ENCODE measurements at regions not wholly inside any gene's neighbourhood (a gene's known extent, or its start where the extent isn't known, plus 50 kb on each side); places are given as distances from the start of the nearest gene placed in this dataset.

- TF ChIP-seq, protein P1, sequence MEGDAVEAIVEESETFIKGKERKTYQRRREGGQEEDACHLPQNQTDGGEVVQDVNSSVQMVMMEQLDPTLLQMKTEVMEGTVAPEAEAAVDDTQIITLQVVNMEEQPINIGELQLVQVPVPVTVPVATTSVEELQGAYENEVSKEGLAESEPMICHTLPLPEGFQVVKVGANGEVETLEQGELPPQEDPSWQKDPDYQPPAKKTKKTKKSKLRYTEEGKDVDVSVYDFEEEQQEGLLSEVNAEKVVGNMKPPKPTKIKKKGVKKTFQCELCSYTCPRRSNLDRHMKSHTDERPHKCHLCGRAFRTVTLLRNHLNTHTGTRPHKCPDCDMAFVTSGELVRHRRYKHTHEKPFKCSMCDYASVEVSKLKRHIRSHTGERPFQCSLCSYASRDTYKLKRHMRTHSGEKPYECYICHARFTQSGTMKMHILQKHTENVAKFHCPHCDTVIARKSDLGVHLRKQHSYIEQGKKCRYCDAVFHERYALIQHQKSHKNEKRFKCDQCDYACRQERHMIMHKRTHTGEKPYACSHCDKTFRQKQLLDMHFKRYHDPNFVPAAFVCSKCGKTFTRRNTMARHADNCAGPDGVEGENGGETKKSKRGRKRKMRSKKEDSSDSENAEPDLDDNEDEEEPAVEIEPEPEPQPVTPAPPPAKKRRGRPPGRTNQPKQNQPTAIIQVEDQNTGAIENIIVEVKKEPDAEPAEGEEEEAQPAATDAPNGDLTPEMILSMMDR (IDR thresholded peaks at IDR 0.05): no peak
- TF ChIP-seq POLR2A (IDR thresholded peaks at IDR 0.05): no peak
These were observed 462.4 kb upstream of the MARCKS start for GRCh38 chr6:113394729-113395128.

Data from esophagus squamous epithelium (tissue), 4 donors.